ENCODE measurements at regions not wholly inside any gene's neighbourhood (a gene's known extent, or its start where the extent isn't known, plus 50 kb on each side); places are given as distances from the start of the nearest gene placed in this dataset.

- no peak for TF ChIP-seq ISL1 (CRISPR knock-in tag; IDR thresholded peaks at IDR 0.05)
- TF ChIP-seq ZC3H10 (CRISPR knock-in tag; IDR thresholded peaks at IDR 0.05) = no peak
- no peak for TF ChIP-seq SNAI2 (CRISPR knock-in tag; IDR thresholded peaks at IDR 0.05)
- no peak for TF ChIP-seq ZNF70 (CRISPR knock-in tag; IDR thresholded peaks at IDR 0.05)
- TF ChIP-seq, protein P1, sequence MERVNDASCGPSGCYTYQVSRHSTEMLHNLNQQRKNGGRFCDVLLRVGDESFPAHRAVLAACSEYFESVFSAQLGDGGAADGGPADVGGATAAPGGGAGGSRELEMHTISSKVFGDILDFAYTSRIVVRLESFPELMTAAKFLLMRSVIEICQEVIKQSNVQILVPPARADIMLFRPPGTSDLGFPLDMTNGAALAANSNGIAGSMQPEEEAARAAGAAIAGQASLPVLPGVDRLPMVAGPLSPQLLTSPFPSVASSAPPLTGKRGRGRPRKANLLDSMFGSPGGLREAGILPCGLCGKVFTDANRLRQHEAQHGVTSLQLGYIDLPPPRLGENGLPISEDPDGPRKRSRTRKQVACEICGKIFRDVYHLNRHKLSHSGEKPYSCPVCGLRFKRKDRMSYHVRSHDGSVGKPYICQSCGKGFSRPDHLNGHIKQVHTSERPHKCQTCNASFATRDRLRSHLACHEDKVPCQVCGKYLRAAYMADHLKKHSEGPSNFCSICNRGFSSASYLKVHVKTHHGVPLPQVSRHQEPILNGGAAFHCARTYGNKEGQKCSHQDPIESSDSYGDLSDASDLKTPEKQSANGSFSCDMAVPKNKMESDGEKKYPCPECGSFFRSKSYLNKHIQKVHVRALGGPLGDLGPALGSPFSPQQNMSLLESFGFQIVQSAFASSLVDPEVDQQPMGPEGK (CRISPR knock-in tag; IDR thresholded peaks at IDR 0.05; ENCODE audit: borderline replicate concordance) = no peak
- TF ChIP-seq, protein P2, sequence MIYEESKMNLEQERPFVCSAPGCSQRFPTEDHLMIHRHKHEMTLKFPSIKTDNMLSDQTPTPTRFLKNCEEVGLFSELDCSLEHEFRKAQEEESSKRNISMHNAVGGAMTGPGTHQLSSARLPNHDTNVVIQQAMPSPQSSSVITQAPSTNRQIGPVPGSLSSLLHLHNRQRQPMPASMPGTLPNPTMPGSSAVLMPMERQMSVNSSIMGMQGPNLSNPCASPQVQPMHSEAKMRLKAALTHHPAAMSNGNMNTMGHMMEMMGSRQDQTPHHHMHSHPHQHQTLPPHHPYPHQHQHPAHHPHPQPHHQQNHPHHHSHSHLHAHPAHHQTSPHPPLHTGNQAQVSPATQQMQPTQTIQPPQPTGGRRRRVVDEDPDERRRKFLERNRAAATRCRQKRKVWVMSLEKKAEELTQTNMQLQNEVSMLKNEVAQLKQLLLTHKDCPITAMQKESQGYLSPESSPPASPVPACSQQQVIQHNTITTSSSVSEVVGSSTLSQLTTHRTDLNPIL (CRISPR knock-in tag; IDR thresholded peaks at IDR 0.05; ENCODE audit: low read depth) = no peak
- no peak for TF ChIP-seq PPARA (CRISPR knock-in tag; IDR thresholded peaks at IDR 0.05; ENCODE audit: borderline replicate concordance)
- no peak for TF ChIP-seq ZNF565 (CRISPR knock-in tag; conservative IDR thresholded peaks at IDR 0.05; ENCODE audit: low read depth)
- ATAC-seq = no peak
Observed at GRCh38 chr2:59223742-59224141, 982.6 kb upstream of the FANCL start.

GRCh38 chr2:59217360-59217759, 976.2 kb upstream of the FANCL start:
- ATAC-seq = no peak
- TF ChIP-seq ZNF565 (CRISPR knock-in tag; conservative IDR thresholded peaks at IDR 0.05; ENCODE audit: low read depth) = no peak
- no peak for TF ChIP-seq ESRRG (CRISPR knock-in tag; IDR thresholded peaks at IDR 0.05)
- TF ChIP-seq, protein P3, sequence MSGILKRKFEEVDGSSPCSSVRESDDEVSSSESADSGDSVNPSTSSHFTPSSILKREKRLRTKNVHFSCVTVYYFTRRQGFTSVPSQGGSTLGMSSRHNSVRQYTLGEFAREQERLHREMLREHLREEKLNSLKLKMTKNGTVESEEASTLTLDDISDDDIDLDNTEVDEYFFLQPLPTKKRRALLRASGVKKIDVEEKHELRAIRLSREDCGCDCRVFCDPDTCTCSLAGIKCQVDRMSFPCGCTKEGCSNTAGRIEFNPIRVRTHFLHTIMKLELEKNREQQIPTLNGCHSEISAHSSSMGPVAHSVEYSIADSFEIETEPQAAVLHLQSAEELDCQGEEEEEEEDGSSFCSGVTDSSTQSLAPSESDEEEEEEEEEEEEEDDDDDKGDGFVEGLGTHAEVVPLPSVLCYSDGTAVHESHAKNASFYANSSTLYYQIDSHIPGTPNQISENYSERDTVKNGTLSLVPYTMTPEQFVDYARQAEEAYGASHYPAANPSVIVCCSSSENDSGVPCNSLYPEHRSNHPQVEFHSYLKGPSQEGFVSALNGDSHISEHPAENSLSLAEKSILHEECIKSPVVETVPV (CRISPR knock-in tag; IDR thresholded peaks at IDR 0.05) = no peak
- TF ChIP-seq, protein P1 (CRISPR knock-in tag; IDR thresholded peaks at IDR 0.05; ENCODE audit: borderline replicate concordance) = no peak
- TF ChIP-seq SNAI2 (CRISPR knock-in tag; IDR thresholded peaks at IDR 0.05) = no peak
- TF ChIP-seq RARB (CRISPR knock-in tag; IDR thresholded peaks at IDR 0.05) = no peak
- no peak for TF ChIP-seq ZC3H10 (CRISPR knock-in tag; IDR thresholded peaks at IDR 0.05)
- no peak for TF ChIP-seq ZFP3 (CRISPR knock-in tag; IDR thresholded peaks at IDR 0.05)
- TF ChIP-seq TOX (CRISPR knock-in tag; IDR thresholded peaks at IDR 0.05; ENCODE audit: borderline replicate concordance) = no peak
- TF ChIP-seq, protein P4, sequence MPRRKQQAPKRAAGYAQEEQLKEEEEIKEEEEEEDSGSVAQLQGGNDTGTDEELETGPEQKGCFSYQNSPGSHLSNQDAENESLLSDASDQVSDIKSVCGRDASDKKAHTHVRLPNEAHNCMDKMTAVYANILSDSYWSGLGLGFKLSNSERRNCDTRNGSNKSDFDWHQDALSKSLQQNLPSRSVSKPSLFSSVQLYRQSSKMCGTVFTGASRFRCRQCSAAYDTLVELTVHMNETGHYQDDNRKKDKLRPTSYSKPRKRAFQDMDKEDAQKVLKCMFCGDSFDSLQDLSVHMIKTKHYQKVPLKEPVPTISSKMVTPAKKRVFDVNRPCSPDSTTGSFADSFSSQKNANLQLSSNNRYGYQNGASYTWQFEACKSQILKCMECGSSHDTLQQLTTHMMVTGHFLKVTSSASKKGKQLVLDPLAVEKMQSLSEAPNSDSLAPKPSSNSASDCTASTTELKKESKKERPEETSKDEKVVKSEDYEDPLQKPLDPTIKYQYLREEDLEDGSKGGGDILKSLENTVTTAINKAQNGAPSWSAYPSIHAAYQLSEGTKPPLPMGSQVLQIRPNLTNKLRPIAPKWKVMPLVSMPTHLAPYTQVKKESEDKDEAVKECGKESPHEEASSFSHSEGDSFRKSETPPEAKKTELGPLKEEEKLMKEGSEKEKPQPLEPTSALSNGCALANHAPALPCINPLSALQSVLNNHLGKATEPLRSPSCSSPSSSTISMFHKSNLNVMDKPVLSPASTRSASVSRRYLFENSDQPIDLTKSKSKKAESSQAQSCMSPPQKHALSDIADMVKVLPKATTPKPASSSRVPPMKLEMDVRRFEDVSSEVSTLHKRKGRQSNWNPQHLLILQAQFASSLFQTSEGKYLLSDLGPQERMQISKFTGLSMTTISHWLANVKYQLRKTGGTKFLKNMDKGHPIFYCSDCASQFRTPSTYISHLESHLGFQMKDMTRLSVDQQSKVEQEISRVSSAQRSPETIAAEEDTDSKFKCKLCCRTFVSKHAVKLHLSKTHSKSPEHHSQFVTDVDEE (CRISPR knock-in tag; IDR thresholded peaks at IDR 0.05) = no peak
- no peak for TF ChIP-seq CSDC2 (CRISPR knock-in tag; IDR thresholded peaks at IDR 0.05)
- no peak for TF ChIP-seq GLIS3 (CRISPR knock-in tag; IDR thresholded peaks at IDR 0.05)
- TF ChIP-seq, protein P2 (CRISPR knock-in tag; IDR thresholded peaks at IDR 0.05; ENCODE audit: low read depth) = no peak
- TF ChIP-seq, protein P5, sequence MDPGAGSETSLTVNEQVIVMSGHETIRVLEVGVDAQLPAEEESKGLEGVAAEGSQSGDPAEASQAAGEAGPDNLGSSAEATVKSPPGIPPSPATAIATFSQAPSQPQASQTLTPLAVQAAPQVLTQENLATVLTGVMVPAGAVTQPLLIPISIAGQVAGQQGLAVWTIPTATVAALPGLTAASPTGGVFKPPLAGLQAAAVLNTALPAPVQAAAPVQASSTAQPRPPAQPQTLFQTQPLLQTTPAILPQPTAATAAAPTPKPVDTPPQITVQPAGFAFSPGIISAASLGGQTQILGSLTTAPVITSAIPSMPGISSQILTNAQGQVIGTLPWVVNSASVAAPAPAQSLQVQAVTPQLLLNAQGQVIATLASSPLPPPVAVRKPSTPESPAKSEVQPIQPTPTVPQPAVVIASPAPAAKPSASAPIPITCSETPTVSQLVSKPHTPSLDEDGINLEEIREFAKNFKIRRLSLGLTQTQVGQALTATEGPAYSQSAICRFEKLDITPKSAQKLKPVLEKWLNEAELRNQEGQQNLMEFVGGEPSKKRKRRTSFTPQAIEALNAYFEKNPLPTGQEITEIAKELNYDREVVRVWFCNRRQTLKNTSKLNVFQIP (CRISPR knock-in tag; IDR thresholded peaks at IDR 0.05; ENCODE audit: borderline replicate concordance, low read depth) = no peak
- no peak for TF ChIP-seq ZNF8 (CRISPR knock-in tag; IDR thresholded peaks at IDR 0.05)
- no peak for TF ChIP-seq BACH2 (CRISPR knock-in tag; IDR thresholded peaks at IDR 0.05; ENCODE audit: borderline replicate concordance)
- no peak for TF ChIP-seq TCF4 (CRISPR knock-in tag; IDR thresholded peaks at IDR 0.05; ENCODE audit: borderline replicate concordance)
- TF ChIP-seq ZNF70 (CRISPR knock-in tag; IDR thresholded peaks at IDR 0.05) = no peak
- TF ChIP-seq ARNTL (CRISPR knock-in tag; IDR thresholded peaks at IDR 0.05; ENCODE audit: borderline replicate concordance, low read depth) = no peak
- no peak for TF ChIP-seq ISL1 (CRISPR knock-in tag; IDR thresholded peaks at IDR 0.05)
